Left ventricle myocardium inferior (tissue), 1 donor: ENCODE measurements at regions not wholly inside any gene's neighbourhood (a gene's known extent, or its start where the extent isn't known, plus 50 kb on each side); places are given as distances from the start of the nearest gene placed in this dataset.
A peak's percentile ranks its signal among the peaks of the same experiment; 100 is the strongest.

Experiments
- DNase-seq: peaks from one replicate; pipeline ENCODE4 v3.0.0-alpha.2; 2020
- H3K27ac ChIP-seq: fragments of 200-600 bp; replicated peaks from 2 replicates; pipeline ENCODE4 v1.8.0; 2021
- H3K27me3 ChIP-seq: fragments of 200-600 bp; 2 replicates; pipeline ENCODE4 v1.8.0; 2021; ENCODE audit warnings: low read depth
- H3K36me3 ChIP-seq: fragments of 200-600 bp; 2 replicates; pipeline ENCODE4 v1.8.0; 2021
- H3K4me1 ChIP-seq: fragments of 200-600 bp; 2 replicates; pipeline ENCODE4 v1.8.0; 2021
- H3K4me3 ChIP-seq: fragments of 200-600 bp; 2 replicates; pipeline ENCODE4 v1.8.0; 2021; ENCODE audit warnings: mild to moderate bottlenecking, moderate library complexity
- H3K9me3 ChIP-seq: fragments of 200-600 bp; replicated peaks from 2 replicates; pipeline ENCODE4 v1.8.0; 2021
- intact Hi-C: fragments of 100-400 bp; cut with micrococcal nuclease; formaldehyde crosslinking; loops from one replicate; pipeline ENCODE4 v1.11.0; 2022
- TF ChIP-seq, protein P1 (sequence below): fragments of 200-600 bp; IDR thresholded peaks from 2 replicates; pipeline ENCODE4 v1.8.0; 2021; ENCODE audit warnings: antibody characterized with exemption, mild to moderate bottlenecking, borderline replicate concordance
- donor health status: DM: no; HTN: yes; CAD: no; lungs with severe emphysema.

- peak overlapping the region; percentile 23 for H3K4me3 ChIP-seq
- TF ChIP-seq, protein P1, sequence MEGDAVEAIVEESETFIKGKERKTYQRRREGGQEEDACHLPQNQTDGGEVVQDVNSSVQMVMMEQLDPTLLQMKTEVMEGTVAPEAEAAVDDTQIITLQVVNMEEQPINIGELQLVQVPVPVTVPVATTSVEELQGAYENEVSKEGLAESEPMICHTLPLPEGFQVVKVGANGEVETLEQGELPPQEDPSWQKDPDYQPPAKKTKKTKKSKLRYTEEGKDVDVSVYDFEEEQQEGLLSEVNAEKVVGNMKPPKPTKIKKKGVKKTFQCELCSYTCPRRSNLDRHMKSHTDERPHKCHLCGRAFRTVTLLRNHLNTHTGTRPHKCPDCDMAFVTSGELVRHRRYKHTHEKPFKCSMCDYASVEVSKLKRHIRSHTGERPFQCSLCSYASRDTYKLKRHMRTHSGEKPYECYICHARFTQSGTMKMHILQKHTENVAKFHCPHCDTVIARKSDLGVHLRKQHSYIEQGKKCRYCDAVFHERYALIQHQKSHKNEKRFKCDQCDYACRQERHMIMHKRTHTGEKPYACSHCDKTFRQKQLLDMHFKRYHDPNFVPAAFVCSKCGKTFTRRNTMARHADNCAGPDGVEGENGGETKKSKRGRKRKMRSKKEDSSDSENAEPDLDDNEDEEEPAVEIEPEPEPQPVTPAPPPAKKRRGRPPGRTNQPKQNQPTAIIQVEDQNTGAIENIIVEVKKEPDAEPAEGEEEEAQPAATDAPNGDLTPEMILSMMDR, result no peak
- peak overlapping the region; percentile 13 for H3K27ac ChIP-seq
- no peaks in the 10 kb centered on the region for H3K36me3 ChIP-seq
- DNase-seq, result no peak
- peaks cover 13% of the 10 kb centered on the region for H3K4me1 ChIP-seq
- intact Hi-C loops, result no loop called here
- H3K27me3 ChIP-seq, result peaks cover 26% of the 10 kb centered on the region
- H3K9me3 ChIP-seq, result no peaks in the 10 kb centered on the region
Measured at GRCh38 chr12:109653890-109654289, 59.7 kb upstream of the FAM222A start.

DNA sequence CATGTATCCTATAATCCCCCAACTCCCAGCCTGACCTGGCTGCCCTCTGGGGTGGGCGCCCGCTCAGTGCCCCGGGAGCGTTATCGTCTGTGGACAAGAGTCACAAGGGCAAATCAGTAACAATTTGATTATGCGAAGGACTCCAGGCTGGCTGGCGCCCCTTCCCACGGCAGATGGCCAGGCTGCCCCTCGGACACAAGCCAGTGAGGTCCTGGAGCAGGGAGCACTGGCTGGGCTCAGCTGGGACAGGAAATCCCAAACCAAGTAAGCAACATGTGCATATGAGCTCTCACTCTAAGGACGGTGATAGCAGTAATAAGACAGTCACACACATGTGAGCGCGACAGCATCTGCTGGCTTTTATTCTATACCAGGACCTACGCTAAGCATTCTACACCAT, 59.3 kb upstream of the FAM222A start:
- intact Hi-C loops, result no loop called here
- TF ChIP-seq, protein P1, result no peak
- Histone ChIP-seq H3K36me3 (no peaks in the 10 kb centered on the region), H3K4me1 (peaks cover 13% of the 10 kb centered on the region), H3K27ac (peak overlapping the region; percentile 13), H3K27me3 (peaks cover 26% of the 10 kb centered on the region), H3K4me3 (peak overlapping the region; percentile 23), H3K9me3 (no peaks in the 10 kb centered on the region)
- DNase-seq, result peak; percentile 18

GRCh38 chr12:109655578-109655977, 58.0 kb upstream of the FAM222A start:
- DNase-seq, result no peak
- H3K4me1 ChIP-seq, result peaks cover 13% of the 10 kb centered on the region
- no peaks in the 10 kb centered on the region for H3K9me3 ChIP-seq
- peaks cover 31% of the 10 kb centered on the region for H3K27me3 ChIP-seq
- no peak overlapping the region for H3K27ac ChIP-seq
- no peak overlapping the region for H3K4me3 ChIP-seq
- H3K36me3 ChIP-seq, result no peaks in the 10 kb centered on the region
- intact Hi-C loops, result no loop called here
- TF ChIP-seq, protein P1, result no peak

DNA sequence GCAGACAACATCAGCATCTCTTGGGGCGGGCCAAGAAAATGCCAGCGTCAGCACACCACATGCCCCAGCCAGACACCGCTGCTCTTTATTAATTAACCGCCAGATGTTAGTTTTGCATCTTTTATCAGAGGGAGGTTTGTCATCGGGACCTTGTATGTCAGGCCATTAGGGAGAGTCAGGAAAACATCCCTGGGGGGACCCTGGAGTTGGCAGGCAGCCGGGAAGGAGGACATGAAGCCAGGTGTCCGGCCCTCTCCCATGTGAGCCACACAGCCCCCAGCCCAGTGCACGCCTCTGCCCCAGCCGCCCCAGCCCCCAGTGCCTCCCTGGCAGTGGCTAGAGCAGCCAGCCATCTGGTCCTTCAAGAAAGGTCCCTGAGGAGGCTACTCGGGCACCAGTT, 56.9 kb upstream of the FAM222A start:
- H3K9me3 ChIP-seq, result no peaks in the 10 kb centered on the region
- H3K4me3 ChIP-seq, result no peak overlapping the region
- no peak overlapping the region for H3K27ac ChIP-seq
- no peak for DNase-seq
- no peaks in the 10 kb centered on the region for H3K36me3 ChIP-seq
- intact Hi-C loops, result no loop called here
- H3K27me3 ChIP-seq, result peaks cover 31% of the 10 kb centered on the region
- H3K4me1 ChIP-seq, result peaks cover 13% of the 10 kb centered on the region
- TF ChIP-seq, protein P1, result no peak

GRCh38 chr12:109663795-109664194, 49.8 kb upstream of the FAM222A start:
- no peaks in the 10 kb centered on the region for H3K36me3 ChIP-seq
- H3K4me1 ChIP-seq, result no peaks in the 10 kb centered on the region
- no peak for DNase-seq

More at GRCh38 chr12:109663795-109664194, 49.8 kb upstream of the FAM222A start:
- TF ChIP-seq, protein P1, result no peak
- peaks cover 35% of the 10 kb centered on the region for H3K27me3 ChIP-seq
- H3K4me3 ChIP-seq, result no peak overlapping the region
- intact Hi-C loops, result no loop called here
- no peak overlapping the region for H3K27ac ChIP-seq
- no peaks in the 10 kb centered on the region for H3K9me3 ChIP-seq
